GM23248 (cell line): ENCODE measurements at regions not wholly inside any gene's neighbourhood (a gene's known extent, or its start where the extent isn't known, plus 50 kb on each side); places are given as distances from the start of the nearest gene placed in this dataset.

ENCODE experiments used
- DNase-seq: peaks from one replicate; pipeline ENCODE4 v3.0.0-alpha.2; 2015
- H2AFZ ChIP-seq: fragments of 200-600 bp; sonication (generic); 2 replicates; pipeline ENCODE4 v1.6.1; 2016; ENCODE audit warnings: antibody characterized with exemption
- H3F3A ChIP-seq: fragments of 200-600 bp; sonication (generic); 2 replicates; pipeline ENCODE4 v1.6.1; 2016; ENCODE audit warnings: mild to moderate bottlenecking, antibody characterized with exemption, mixed run types; ENCODE audit not compliant: insufficient read depth
- H3K27ac ChIP-seq: fragments of 200-600 bp; sonication (generic); 2 replicates; pipeline ENCODE4 v1.5.1; 2016; ENCODE audit warnings: mild to moderate bottlenecking
- H3K27me3 ChIP-seq: fragments of 200-600 bp; sonication (generic); replicated peaks from 2 replicates; pipeline ENCODE4 v1.6.1; 2016; ENCODE audit warnings: mild to moderate bottlenecking; ENCODE audit not compliant: insufficient read depth
- H3K36me3 ChIP-seq: fragments of 200-600 bp; sonication (generic); 2 replicates; pipeline ENCODE4 v1.6.1; 2016; ENCODE audit warnings: low read depth, mild to moderate bottlenecking
- H3K4me1 ChIP-seq: fragments of 200-600 bp; sonication (generic); 2 replicates; pipeline ENCODE4 v1.6.1; 2016; ENCODE audit warnings: mild to moderate bottlenecking; ENCODE audit not compliant: insufficient read depth
- H3K4me2 ChIP-seq: fragments of 200-600 bp; sonication (generic); one replicate; pipeline ENCODE4 v1.6.1; 2016; ENCODE audit warnings: mild to moderate bottlenecking; ENCODE audit not compliant: unreplicated experiment
- H3K4me3 ChIP-seq: fragments of 200-600 bp; sonication (generic); 2 replicates; pipeline ENCODE4 v1.5.1; 2016; ENCODE audit warnings: mild to moderate bottlenecking
- H3K79me2 ChIP-seq: fragments of 200-600 bp; sonication (generic); 2 replicates; pipeline ENCODE4 v1.6.1; 2016; ENCODE audit warnings: mild to moderate bottlenecking; ENCODE audit not compliant: insufficient read depth
- H3K9ac ChIP-seq: fragments of 200-600 bp; sonication (generic); 2 replicates; pipeline ENCODE4 v1.6.1; 2016; ENCODE audit warnings: mild to moderate bottlenecking
- H3K9me2 ChIP-seq: fragments of 200-600 bp; sonication (generic); 2 replicates; pipeline ENCODE4 v1.6.1; 2016; ENCODE audit warnings: mixed run types, mild to moderate bottlenecking, moderate library complexity; ENCODE audit not compliant: insufficient read depth
- H3K9me3 ChIP-seq: fragments of 200-600 bp; sonication (generic); one replicate; pipeline ENCODE4 v1.6.1; 2017; ENCODE audit warnings: low read depth
- H4K20me1 ChIP-seq: fragments of 200-600 bp; sonication (generic); 2 replicates; pipeline ENCODE4 v1.6.0; 2016; ENCODE audit not compliant: insufficient read depth
- EZH2 ChIP-seq: fragments of 200-600 bp; sonication (generic); IDR thresholded peaks from 2 replicates; pipeline ENCODE4 v1.6.1; 2018; ENCODE audit warnings: antibody characterized with exemption, mild to moderate bottlenecking; ENCODE audit not compliant: insufficient read depth, poor library complexity, severe bottlenecking
- EZH2phosphoT487 ChIP-seq: fragments of 200-600 bp; sonication (generic); IDR thresholded peaks from 2 replicates; pipeline ENCODE4 v1.6.1; 2018; ENCODE audit warnings: antibody characterized with exemption, moderate library complexity, mild to moderate bottlenecking, low read depth; ENCODE audit not compliant: insufficient read depth
- WGBS, 2 experiments: methylation state at CpG; one replicate each; pipeline ENCODE4 v1.1.6; 2015 to 2017; ENCODE audit warnings: low lambda C conversion rate in 2 of 2, low coverage in 1 of 2; ENCODE audit errors: missing lambda C conversion rate in 2 of 2; 5-methylcytosine and 5-hydroxymethylcytosine counted together
- in situ Hi-C: fragments of 300-500 bp; cut with MboI; formaldehyde crosslinking; loops from 2 replicates; pipeline ENCODE4 v1.15.0; 2020

GRCh38 chr16:72242757-72243156 lies 70.8 kb upstream of the PMFBP1 start:
- Histone ChIP-seq H3K9ac (no peak overlapping the region), H3K27me3 (no peaks in the 10 kb centered on the region), H2AFZ (peak overlapping the region; percentile 59; the same call in 1 of the 2 replicates), H3K9me3 (no peaks in the 10 kb centered on the region), H3K9me2 (no peaks in the 10 kb centered on the region), H3K4me1 (peaks cover 13% of the 10 kb centered on the region), H3K79me2 (no peaks in the 10 kb centered on the region), H3K27ac (no peak overlapping the region), H3K4me3 (no peak overlapping the region), H3K36me3 (no peaks in the 10 kb centered on the region), H3K4me2 (no peak overlapping the region), H4K20me1 (no peaks in the 10 kb centered on the region), H3F3A (peaks cover under 1% of the 10 kb centered on the region; the same call in 1 of the 2 replicates)
- WGBS, 2 experiments: 59 to 62% methylated on average over 4 of the region's 4 CpGs
- in situ Hi-C loops: no loop called here
- DNase-seq: no peak
- TF ChIP-seq EZH2phosphoT487: no peak
- no peak for TF ChIP-seq EZH2

GRCh38 chr16:72241930-72242329 lies 70.0 kb upstream of the PMFBP1 start:
- Histone ChIP-seq H3K9ac (no peak overlapping the region), H3K9me2 (no peaks in the 10 kb centered on the region), H4K20me1 (no peaks in the 10 kb centered on the region), H2AFZ (peak overlapping the region; percentile 59), H3K36me3 (no peaks in the 10 kb centered on the region), H3F3A (no peaks in the 10 kb centered on the region), H3K4me3 (no peak overlapping the region), H3K9me3 (no peaks in the 10 kb centered on the region), H3K79me2 (no peaks in the 10 kb centered on the region), H3K4me2 (no peak overlapping the region), H3K27ac (no peak overlapping the region), H3K4me1 (peaks cover 6% of the 10 kb centered on the region), H3K27me3 (no peaks in the 10 kb centered on the region)
- TF ChIP-seq EZH2 (no peak), EZH2phosphoT487 (no peak)
- WGBS, 2 experiments: 33 to 34% methylated on average over 7 of the region's 7 CpGs
- in situ Hi-C loops: no loop called here
- DNase-seq: peak; percentile 76

- 0 to 5% methylated on average over 1 of the region's 1 CpG for WGBS, 2 experiments
- in situ Hi-C loops: no loop called here
- TF ChIP-seq EZH2 (no peak), EZH2phosphoT487 (no peak)
Measured at GRCh38 chr16:72241008-72241407, 69.1 kb upstream of the PMFBP1 start.

GRCh38 chr16:72240466-72240865 lies 68.5 kb upstream of the PMFBP1 start:
- no peaks in the 10 kb centered on the region for H3K9me2 ChIP-seq
- no peaks in the 10 kb centered on the region for H3K36me3 ChIP-seq
- no peak overlapping the region for H3K4me3 ChIP-seq
- H2AFZ ChIP-seq: no peak overlapping the region
- no peaks in the 10 kb centered on the region for H4K20me1 ChIP-seq
- H3K79me2 ChIP-seq: no peaks in the 10 kb centered on the region
- TF ChIP-seq EZH2 (no peak), EZH2phosphoT487 (no peak)
- WGBS, 2 experiments: 93 to 97% methylated on average over 2 of the region's 2 CpGs
- peaks cover 6% of the 10 kb centered on the region for H3K4me1 ChIP-seq
- DNase-seq: no peak
- in situ Hi-C loops: no loop called here
- H3K27me3 ChIP-seq: no peaks in the 10 kb centered on the region
- H3K27ac ChIP-seq: no peak overlapping the region
- H3K9ac ChIP-seq: no peak overlapping the region
- no peak overlapping the region for H3K4me2 ChIP-seq
- H3F3A ChIP-seq: no peaks in the 10 kb centered on the region
- H3K9me3 ChIP-seq: no peaks in the 10 kb centered on the region

More at GRCh38 chr16:72241008-72241407, 69.1 kb upstream of the PMFBP1 start:
- H3K27ac ChIP-seq: no peak overlapping the region
- no peak for DNase-seq
- no peaks in the 10 kb centered on the region for H3K27me3 ChIP-seq
- H3K9me3 ChIP-seq: no peaks in the 10 kb centered on the region
- H3F3A ChIP-seq: no peaks in the 10 kb centered on the region
- H3K79me2 ChIP-seq: no peaks in the 10 kb centered on the region
- no peaks in the 10 kb centered on the region for H3K9me2 ChIP-seq
- H3K9ac ChIP-seq: no peak overlapping the region
- H3K36me3 ChIP-seq: no peaks in the 10 kb centered on the region
- no peak overlapping the region for H3K4me3 ChIP-seq
- H2AFZ ChIP-seq: no peak overlapping the region
- no peak overlapping the region for H3K4me2 ChIP-seq
- H3K4me1 ChIP-seq: peaks cover 6% of the 10 kb centered on the region
- H4K20me1 ChIP-seq: no peaks in the 10 kb centered on the region

- H3K4me2 ChIP-seq: no peak overlapping the region
- H3K79me2 ChIP-seq: no peaks in the 10 kb centered on the region
- no peaks in the 10 kb centered on the region for H3K9me3 ChIP-seq
- H3K36me3 ChIP-seq: no peaks in the 10 kb centered on the region
- H3K4me1 ChIP-seq: no peaks in the 10 kb centered on the region
- H3K27me3 ChIP-seq: no peaks in the 10 kb centered on the region
- H3F3A ChIP-seq: no peaks in the 10 kb centered on the region
- no peak for DNase-seq
- H3K27ac ChIP-seq: no peak overlapping the region
- H3K4me3 ChIP-seq: no peak overlapping the region
- H3K9me2 ChIP-seq: no peaks in the 10 kb centered on the region
- no peak overlapping the region for H3K9ac ChIP-seq
- H4K20me1 ChIP-seq: no peaks in the 10 kb centered on the region
- in situ Hi-C loops: no loop called here
- WGBS, 2 experiments: 76 to 88% methylated on average over 2 of the region's 2 CpGs
- H2AFZ ChIP-seq: no peak overlapping the region
- TF ChIP-seq EZH2: no peak
- no peak for TF ChIP-seq EZH2phosphoT487
Measured at GRCh38 chr16:72236866-72237265, 64.9 kb upstream of the PMFBP1 start.
